ENCODE measurements at regions not wholly inside any gene's neighbourhood (a gene's known extent, or its start where the extent isn't known, plus 50 kb on each side); places are given as distances from the start of the nearest gene placed in this dataset.
"Not testable (repeated sequence)": the region's sequence is repeated elsewhere in the genome, so short reads cannot be mapped to it uniquely, and the experiment has no call there.

DNA sequence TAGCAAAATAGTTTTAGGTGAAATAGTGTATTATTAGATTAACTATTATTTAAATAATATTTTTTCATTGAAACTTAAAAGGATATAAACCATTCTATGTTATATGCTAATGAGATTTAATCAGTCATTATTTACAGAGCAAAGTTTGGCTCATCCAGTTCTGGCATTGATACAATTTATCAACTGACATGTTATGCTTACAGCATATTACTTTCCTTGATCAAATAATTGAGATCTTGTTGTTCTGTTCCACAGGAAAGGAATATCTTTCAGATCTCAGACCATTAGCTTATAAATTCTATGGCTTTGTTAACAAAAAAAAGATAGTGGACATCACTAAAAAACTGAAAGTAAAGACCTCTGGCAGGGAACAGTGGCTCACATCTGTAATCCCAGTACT lies 403.0 kb downstream of the ZFHX3 start:
- peaks cover 0 to 6% (median under 1%) of the 10 kb centered on the region in 4 donors for H3K9me3 ChIP-seq
- no peak for DNase-seq
- no peaks in the 10 kb centered on the region for H3K36me3 ChIP-seq
- TF ChIP-seq, protein P1, sequence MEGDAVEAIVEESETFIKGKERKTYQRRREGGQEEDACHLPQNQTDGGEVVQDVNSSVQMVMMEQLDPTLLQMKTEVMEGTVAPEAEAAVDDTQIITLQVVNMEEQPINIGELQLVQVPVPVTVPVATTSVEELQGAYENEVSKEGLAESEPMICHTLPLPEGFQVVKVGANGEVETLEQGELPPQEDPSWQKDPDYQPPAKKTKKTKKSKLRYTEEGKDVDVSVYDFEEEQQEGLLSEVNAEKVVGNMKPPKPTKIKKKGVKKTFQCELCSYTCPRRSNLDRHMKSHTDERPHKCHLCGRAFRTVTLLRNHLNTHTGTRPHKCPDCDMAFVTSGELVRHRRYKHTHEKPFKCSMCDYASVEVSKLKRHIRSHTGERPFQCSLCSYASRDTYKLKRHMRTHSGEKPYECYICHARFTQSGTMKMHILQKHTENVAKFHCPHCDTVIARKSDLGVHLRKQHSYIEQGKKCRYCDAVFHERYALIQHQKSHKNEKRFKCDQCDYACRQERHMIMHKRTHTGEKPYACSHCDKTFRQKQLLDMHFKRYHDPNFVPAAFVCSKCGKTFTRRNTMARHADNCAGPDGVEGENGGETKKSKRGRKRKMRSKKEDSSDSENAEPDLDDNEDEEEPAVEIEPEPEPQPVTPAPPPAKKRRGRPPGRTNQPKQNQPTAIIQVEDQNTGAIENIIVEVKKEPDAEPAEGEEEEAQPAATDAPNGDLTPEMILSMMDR (IDR thresholded peaks at IDR 0.05), result no peak
- no peak for TF ChIP-seq POLR2A (IDR thresholded peaks at IDR 0.05)
- H3K4me3 ChIP-seq, result no peak overlapping the region
- H3K4me1 ChIP-seq, result no peaks in the 10 kb centered on the region
- no peak overlapping the region for H3K27ac ChIP-seq
- no peaks in the 10 kb centered on the region for H3K27me3 ChIP-seq

DNA sequence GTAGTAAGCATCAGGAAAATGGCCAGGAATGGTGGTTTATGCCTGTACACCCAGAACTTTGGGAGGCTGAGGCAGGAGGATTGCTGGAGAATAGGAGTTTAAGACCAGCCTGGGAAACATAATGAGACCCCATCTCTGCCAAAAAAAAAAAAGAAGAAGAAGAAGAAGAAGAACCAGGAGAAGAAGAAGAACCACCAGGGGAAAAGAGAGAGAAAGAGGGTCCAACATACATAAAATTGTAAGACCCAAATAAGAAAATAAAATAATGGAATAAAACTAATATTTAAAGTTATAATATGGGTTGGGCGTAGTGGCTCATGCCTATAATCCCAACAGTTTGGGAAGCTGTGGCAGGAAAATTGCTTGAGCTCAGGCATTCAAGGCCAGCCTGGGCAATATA lies 408.4 kb downstream of the ZFHX3 start:
- Histone ChIP-seq H3K4me3 (no peak overlapping the region), H3K27me3 (no peaks in the 10 kb centered on the region), H3K4me1 (no peaks in the 10 kb centered on the region), H3K9me3 (peaks cover 0 to 15% (median 4%) of the 10 kb centered on the region in 4 donors), H3K36me3 (no peaks in the 10 kb centered on the region), H3K27ac (no peak overlapping the region)
- no peak for TF ChIP-seq POLR2A (IDR thresholded peaks at IDR 0.05)
- TF ChIP-seq, protein P1 (IDR thresholded peaks at IDR 0.05), result no peak
- no peak for DNase-seq

DNA sequence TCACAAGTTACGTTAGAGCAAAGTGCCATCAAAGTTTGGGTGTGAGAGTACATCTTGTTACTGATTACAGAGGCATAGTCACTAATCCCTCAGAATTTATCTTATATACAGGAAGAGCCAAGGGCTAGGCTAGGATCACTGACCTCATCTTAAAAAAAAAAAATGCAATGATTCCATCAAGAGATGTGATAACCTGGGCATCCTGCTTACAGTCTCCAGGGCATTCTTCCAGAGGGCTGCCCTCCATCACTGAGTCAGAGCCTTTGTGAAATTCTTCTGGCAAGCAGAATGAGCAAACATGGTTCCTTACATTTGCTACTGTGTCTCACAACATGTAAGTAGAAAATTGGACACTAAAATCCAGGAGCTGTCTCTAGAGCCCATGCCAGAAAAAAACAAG lies 410.6 kb downstream of the ZFHX3 start:
- H3K9me3 ChIP-seq, result peaks cover 0 to 15% (median 4%) of the 10 kb centered on the region in 4 donors
- no peak for TF ChIP-seq POLR2A (IDR thresholded peaks at IDR 0.05)
- TF ChIP-seq, protein P1 (IDR thresholded peaks at IDR 0.05), result no peak

DNA sequence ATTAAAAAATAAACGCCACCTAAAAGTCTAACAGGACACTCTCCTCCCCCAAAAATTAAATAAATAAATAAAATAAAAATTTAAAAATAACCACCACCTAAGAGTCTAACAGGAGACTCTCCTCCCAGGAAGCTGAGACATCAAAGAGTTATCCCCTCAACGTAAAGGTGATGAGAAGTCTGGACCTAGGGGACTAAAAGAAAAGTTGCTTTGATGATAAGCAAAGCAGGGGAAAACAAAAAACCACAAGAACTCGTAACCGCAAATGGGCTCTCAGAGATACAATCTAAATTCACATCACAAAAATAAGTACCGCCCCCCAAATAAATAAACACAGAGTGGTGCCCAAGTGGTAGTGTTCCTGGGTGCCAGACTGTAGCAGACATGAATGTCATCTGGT lies 412.2 kb downstream of the ZFHX3 start:
- TF ChIP-seq, protein P1 (IDR thresholded peaks at IDR 0.05), result no peak
- TF ChIP-seq POLR2A (IDR thresholded peaks at IDR 0.05), result no peak
- peaks cover 0 to 15% (median 4%) of the 10 kb centered on the region in 4 donors for H3K9me3 ChIP-seq
- no peak overlapping the region for H3K27ac ChIP-seq
- DNase-seq, result no peak
- no peak overlapping the region for H3K4me3 ChIP-seq
- H3K36me3 ChIP-seq, result no peaks in the 10 kb centered on the region
- no peaks in the 10 kb centered on the region for H3K27me3 ChIP-seq
- H3K4me1 ChIP-seq, result no peaks in the 10 kb centered on the region

More for the DNA sequence above, 410.6 kb downstream of the ZFHX3 start:
- H3K4me3 ChIP-seq, result no peak overlapping the region
- no peaks in the 10 kb centered on the region for H3K36me3 ChIP-seq
- H3K4me1 ChIP-seq, result no peaks in the 10 kb centered on the region
- no peaks in the 10 kb centered on the region for H3K27me3 ChIP-seq
- DNase-seq, result no peak
- no peak overlapping the region for H3K27ac ChIP-seq

DNA sequence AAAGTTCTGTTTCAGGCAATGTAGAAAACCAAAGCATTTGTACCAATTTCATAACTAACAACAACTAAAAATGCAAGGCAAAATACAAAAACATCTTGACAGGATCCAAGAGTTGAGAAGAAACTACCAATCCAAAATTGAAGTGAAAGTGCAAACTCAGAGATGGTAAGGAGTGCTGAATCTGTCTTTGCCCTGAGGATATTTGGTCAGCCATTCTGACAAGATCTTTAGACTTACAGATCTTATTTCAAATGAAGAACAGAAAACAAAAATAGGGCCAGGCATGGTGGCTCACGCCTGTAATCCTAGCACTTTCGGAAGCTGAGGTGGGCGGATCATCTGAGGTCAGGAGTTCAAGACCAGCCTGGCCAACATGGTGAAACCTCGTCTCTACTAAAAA lies 412.8 kb downstream of the ZFHX3 start:
- Histone ChIP-seq H3K4me1 (no peaks in the 10 kb centered on the region), H3K4me3 (no peak overlapping the region), H3K36me3 (no peaks in the 10 kb centered on the region), H3K9me3 (peaks cover 0 to 11% (median 4%) of the 10 kb centered on the region in 4 donors), H3K27me3 (no peaks in the 10 kb centered on the region), H3K27ac (no peak overlapping the region)
- DNase-seq, result no peak
- no peak for TF ChIP-seq POLR2A (IDR thresholded peaks at IDR 0.05)
- TF ChIP-seq, protein P1 (IDR thresholded peaks at IDR 0.05), result no peak

DNA sequence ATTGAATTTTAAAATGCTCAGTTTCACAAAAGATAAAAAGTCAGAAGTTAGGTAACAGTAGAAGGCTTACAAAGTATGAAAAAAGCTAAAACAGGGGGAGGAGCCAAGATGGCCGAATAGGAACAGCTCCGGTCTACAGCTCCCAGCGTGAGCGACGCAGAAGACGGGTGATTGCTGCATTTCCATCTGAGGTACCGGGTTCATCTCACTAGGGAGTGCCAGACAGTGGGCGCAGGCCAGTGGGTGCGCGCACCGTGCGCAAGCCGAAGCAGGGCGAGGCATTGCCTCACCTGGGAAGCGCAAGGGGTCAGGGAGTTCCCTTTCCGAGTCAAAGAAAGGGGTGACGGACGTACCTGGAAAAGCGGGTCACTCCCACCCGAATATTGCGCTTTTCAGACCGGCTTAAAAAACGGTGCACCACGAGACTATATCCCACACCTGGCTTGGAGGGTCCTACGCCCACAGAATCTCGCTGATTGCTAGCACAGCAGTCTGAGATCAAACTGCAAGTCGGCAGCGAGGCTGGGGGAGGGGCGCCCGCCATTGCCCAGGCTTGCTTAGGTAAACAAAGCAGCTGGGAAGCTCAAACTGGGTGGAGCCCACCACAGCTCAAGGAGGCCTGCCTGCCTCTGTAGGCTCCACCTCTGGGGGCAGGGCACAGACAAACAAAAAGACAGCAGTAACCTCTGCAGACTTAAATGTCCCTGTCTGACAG lies 420.6 kb downstream of the ZFHX3 start:
- DNase-seq, H3K36me3 ChIP-seq, H3K9me3 ChIP-seq, H3K4me1 ChIP-seq, H3K27me3 ChIP-seq, H3K27ac ChIP-seq: not testable (repeated sequence)
- peak overlapping the region in 1 of 4 donors; percentile 31 for H3K4me3 ChIP-seq
